ENCODE measurements at regions not wholly inside any gene's neighbourhood (a gene's known extent, or its start where the extent isn't known, plus 50 kb on each side); places are given as distances from the start of the nearest gene placed in this dataset.

GRCh38 chr3:193997228-193998122 is 138.5 kb upstream of the HES1 start:
- no peak for TF ChIP-seq CTCF (IDR thresholded peaks at IDR 0.05)
- no peak for TF ChIP-seq POLR2A (IDR thresholded peaks at IDR 0.05)
- peak; percentile 59 to 66 for TF ChIP-seq POLR2AphosphoS5 (IDR thresholded peaks at IDR 0.05; ENCODE audit: insufficient read depth in 1 of 2, low read depth in 1 of 2)
- H3K27me3 ChIP-seq, result no peaks in the 10 kb centered on the region
- peaks cover 23% of the 10 kb centered on the region for H3K4me1 ChIP-seq
- H3K4me3 ChIP-seq, result no peak overlapping the region
- DNase-seq (ENCODE audit: extremely low spot score in 2 of 2), result peak in 1 of 2 donors; percentile 94
- H3K27ac ChIP-seq, result no peak overlapping the region
- H3K9me3 ChIP-seq, result no peaks in the 10 kb centered on the region
- intact Hi-C loops (cut with DNase I), result no loop called here
- no peaks in the 10 kb centered on the region for H3K36me3 ChIP-seq

GRCh38 chr3:193998123-193998448 is 137.9 kb upstream of the HES1 start:
- no peaks in the 10 kb centered on the region for H3K36me3 ChIP-seq
- no peak for DNase-seq (ENCODE audit: extremely low spot score in 2 of 2)
- no peaks in the 10 kb centered on the region for H3K27me3 ChIP-seq
- TF ChIP-seq POLR2A (IDR thresholded peaks at IDR 0.05) (no peak), POLR2AphosphoS5 (IDR thresholded peaks at IDR 0.05; ENCODE audit: insufficient read depth in 1 of 2, low read depth in 1 of 2) (no peak), CTCF (IDR thresholded peaks at IDR 0.05) (no peak)
- H3K9me3 ChIP-seq, result no peaks in the 10 kb centered on the region
- no peak overlapping the region for H3K4me3 ChIP-seq
- H3K27ac ChIP-seq, result no peak overlapping the region
- intact Hi-C loops (cut with DNase I), result no loop called here
- peaks cover 23% of the 10 kb centered on the region for H3K4me1 ChIP-seq

- H3K36me3 ChIP-seq, result no peaks in the 10 kb centered on the region
- DNase-seq (ENCODE audit: extremely low spot score in 2 of 2), result peak in 1 of 2 donors; percentile 75
- no peaks in the 10 kb centered on the region for H3K27me3 ChIP-seq
- no peak for TF ChIP-seq POLR2AphosphoS5 (IDR thresholded peaks at IDR 0.05; ENCODE audit: insufficient read depth in 1 of 2, low read depth in 1 of 2)
- TF ChIP-seq CTCF (IDR thresholded peaks at IDR 0.05), result no peak
- TF ChIP-seq POLR2A (IDR thresholded peaks at IDR 0.05), result no peak
- no peak overlapping the region for H3K27ac ChIP-seq
- H3K4me3 ChIP-seq, result no peak overlapping the region
- H3K9me3 ChIP-seq, result no peaks in the 10 kb centered on the region
- H3K4me1 ChIP-seq, result peaks cover 27% of the 10 kb centered on the region
- intact Hi-C loops (cut with DNase I), result no loop called here
Measured at GRCh38 chr3:193998628-193999195, 137.2 kb upstream of the HES1 start.

GRCh38 chr3:194000100-194000499 is 135.8 kb upstream of the HES1 start:
- intact Hi-C loops (cut with DNase I), result loop anchor here (5.0 kb wide), 3 partner anchors 218 to 317 kb away; no protein-coding TSS in a partner anchor
- H3K4me1 ChIP-seq, result peaks cover 37% of the 10 kb centered on the region
- no peaks in the 10 kb centered on the region for H3K27me3 ChIP-seq
- H3K4me3 ChIP-seq, result no peak overlapping the region
- DNase-seq (ENCODE audit: extremely low spot score in 2 of 2), result peak in 1 of 2 donors; percentile 54
- TF ChIP-seq POLR2A (IDR thresholded peaks at IDR 0.05) (no peak), POLR2AphosphoS5 (IDR thresholded peaks at IDR 0.05; ENCODE audit: insufficient read depth in 1 of 2, low read depth in 1 of 2) (no peak), CTCF (IDR thresholded peaks at IDR 0.05) (no peak)
- H3K27ac ChIP-seq, result no peak overlapping the region
- no peaks in the 10 kb centered on the region for H3K9me3 ChIP-seq
- no peaks in the 10 kb centered on the region for H3K36me3 ChIP-seq

GRCh38 chr3:194000712-194001111 is 135.2 kb upstream of the HES1 start:
- Histone ChIP-seq H3K4me3 (no peak overlapping the region), H3K4me1 (peaks cover 37% of the 10 kb centered on the region), H3K27me3 (no peaks in the 10 kb centered on the region), H3K27ac (no peak overlapping the region), H3K36me3 (no peaks in the 10 kb centered on the region), H3K9me3 (no peaks in the 10 kb centered on the region)
- DNase-seq (ENCODE audit: extremely low spot score in 2 of 2), result peak in 1 of 2 donors; percentile 72
- TF ChIP-seq POLR2A (IDR thresholded peaks at IDR 0.05) (no peak), CTCF (IDR thresholded peaks at IDR 0.05) (no peak), POLR2AphosphoS5 (IDR thresholded peaks at IDR 0.05; ENCODE audit: insufficient read depth in 1 of 2, low read depth in 1 of 2) (no peak)
- intact Hi-C loops (cut with DNase I), result loop anchor here (5.0 kb wide), 3 partner anchors 218 to 317 kb away; no protein-coding TSS in a partner anchor
